HCT116 (cell line): ENCODE measurements at regions not wholly inside any gene's neighbourhood (a gene's known extent, or its start where the extent isn't known, plus 50 kb on each side); places are given as distances from the start of the nearest gene placed in this dataset.

Experiments
- ATAC-seq: fragments of 200-7000 bp; cut with Tn5 transposase; 2 replicates; pipeline ENCODE4 v1.9.1; 2020; ENCODE audit warnings: mild to moderate bottlenecking, moderate library complexity
- BruUV-seq: library from RNA; stranded (reverse); fragments of 400-500 nt; replicated peaks from 2 replicates; lab custom pipeline; 2021; lab: Mats Ljungman, UMichigan
- CTCF ChIA-PET: fragments of 300-600 bp; sonication (Branson Sonifier 250); formaldehyde crosslinking; loops from one replicate; lab custom pipeline; 2021; ENCODE audit warnings: antibody characterized with exemption; lab: Charles Lee
- POLR2A ChIA-PET: fragments of 300-600, 350-600 bp; sonication (Branson Sonifier 250); formaldehyde crosslinking; loops from one replicate; lab custom pipeline; 2021; ENCODE audit warnings: antibody characterized with exemption; lab: Charles Lee
- RAD21 ChIA-PET, 2 experiments: fragments of 300-600 bp; sonication (Branson Sonifier 250); formaldehyde crosslinking; loops; one replicate each; lab custom pipeline; 2023; ENCODE audit warnings: low total read pairs in 2 of 2; ENCODE audit not compliant: uncharacterized antibody in 2 of 2, unreplicated experiment in 2 of 2, low non-redundant PET in 1 of 2; lab: Charles Lee
- DNase-seq: peaks from one replicate; pipeline ENCODE4 v3.0.0-alpha.2; 2010; ENCODE audit warnings: low read depth, low spot score
- H2AFZ ChIP-seq: fragments of 200-600 bp; shearing (Covaris generic), sonication (generic); 2 replicates; pipeline ENCODE4 v1.6.1; 2017; ENCODE audit warnings: low read depth, mixed run types, mixed read lengths, antibody characterized with exemption, low read length; ENCODE audit not compliant: poor library complexity, severe bottlenecking
- H3K27ac ChIP-seq: 2 replicates; pipeline ENCODE4 v1.5.1; 2012; ENCODE audit warnings: low read depth, low read length
- H3K27me3 ChIP-seq: fragments of 200-600 bp; sonication (generic); 2 replicates; pipeline ENCODE4 v1.6.1; 2016; ENCODE audit warnings: mixed run types, low read length, mixed read lengths; ENCODE audit not compliant: insufficient read depth
- H3K36me3 ChIP-seq, 2 experiments: fragments of 200-500 bp in 1 of 2; fragments of 200-600 bp in 1 of 2; sonication (Bioruptor generic) in 1 of 2; sonication (generic) in 1 of 2; 2 replicates each; pipeline versions ENCODE4 v1.5.1 to v1.6.1; 2014 to 2016; ENCODE audit warnings: low read length in 2 of 2, inconsistent platforms in 1 of 2, mixed read lengths in 1 of 2, mixed run types in 1 of 2; ENCODE audit not compliant: insufficient read depth in 2 of 2, control insufficient read depth in 1 of 2
- H3K4me1 ChIP-seq, 2 experiments: fragments of 200-600 bp in 1 of 2; sonication (generic) in 1 of 2; 2 replicates each; pipeline versions ENCODE4 v1.5.1 to v1.6.1; 2012 to 2017; ENCODE audit warnings: low read length in 2 of 2, inconsistent platforms in 1 of 2, mild to moderate bottlenecking in 1 of 2, mixed read lengths in 1 of 2, mixed run types in 1 of 2, moderate library complexity in 1 of 2; ENCODE audit not compliant: insufficient read depth in 2 of 2, control insufficient read depth in 1 of 2
- H3K4me2 ChIP-seq: fragments of 200-600 bp; sonication (generic); 2 replicates; pipeline ENCODE4 v1.6.1; 2017; ENCODE audit warnings: mixed run types, low read length, mixed read lengths
- H3K4me3 ChIP-seq, 2 experiments: fragments of 200-600 bp in 1 of 2; sonication (generic) in 1 of 2; replicated peaks in 1 of 2; 2 replicates each; pipeline ENCODE4 v1.5.1; 2011 to 2016; ENCODE audit warnings: low read length in 2 of 2, control low read depth in 1 of 2, low read depth in 1 of 2, mild to moderate bottlenecking in 1 of 2, mixed read lengths in 1 of 2, mixed run types in 1 of 2
- H3K79me2 ChIP-seq: fragments of 200-600 bp; sonication (generic); 2 replicates; pipeline ENCODE4 v1.6.1; 2017; ENCODE audit warnings: mild to moderate bottlenecking, mixed run types, low read length, moderate library complexity, mixed read lengths; ENCODE audit not compliant: insufficient read depth
- H3K9ac ChIP-seq: fragments of 200-600 bp; sonication (generic); 2 replicates; pipeline ENCODE4 v1.6.1; 2016; ENCODE audit warnings: low read length, mixed read lengths
- H3K9me2 ChIP-seq: fragments of 200-600 bp; sonication (generic), shearing (Covaris generic); 2 replicates; pipeline ENCODE4 v1.6.1; 2017; ENCODE audit warnings: mixed run types, mild to moderate bottlenecking, moderate library complexity; ENCODE audit not compliant: insufficient read depth
- H3K9me3 ChIP-seq, 2 experiments: fragments of 200-500 bp in 1 of 2; fragments of 200-600 bp in 1 of 2; sonication (Bioruptor generic) in 1 of 2; sonication (generic) in 1 of 2; 2 replicates each; pipeline ENCODE4 v1.6.1; 2014 to 2017; ENCODE audit warnings: low read length in 2 of 2, mixed read lengths in 2 of 2, inconsistent platforms in 1 of 2, low read depth in 1 of 2, mild to moderate bottlenecking in 1 of 2, mixed run types in 1 of 2, moderate library complexity in 1 of 2; ENCODE audit not compliant: control insufficient read depth in 1 of 2, insufficient read depth in 1 of 2
- H4K20me1 ChIP-seq: fragments of 200-600 bp; sonication (generic), shearing (Covaris generic); 2 replicates; pipeline ENCODE4 v1.6.1; 2017; ENCODE audit warnings: mixed run types, mild to moderate bottlenecking, moderate library complexity; ENCODE audit not compliant: insufficient read depth
- ATF3 ChIP-seq: IDR thresholded peaks from 2 replicates; pipeline ENCODE4 v1.6.1; 2012
- CBX3 ChIP-seq: IDR thresholded peaks from 2 replicates; pipeline ENCODE4 v1.6.1; 2012; ENCODE audit warnings: low read depth
- CEBPB ChIP-seq: IDR thresholded peaks from 2 replicates; pipeline ENCODE4 v1.6.1; 2012; ENCODE audit warnings: low read depth
- EGR1 ChIP-seq: IDR thresholded peaks from 2 replicates; pipeline ENCODE4 v1.6.1; 2012; ENCODE audit warnings: low read depth
- ELF1 ChIP-seq: IDR thresholded peaks from 2 replicates; pipeline ENCODE4 v1.6.1; 2012; ENCODE audit warnings: low read depth, borderline replicate concordance
- EZH2 ChIP-seq: fragments of 200-600 bp; sonication (generic); IDR thresholded peaks from 2 replicates; pipeline ENCODE4 v1.6.1; 2017; ENCODE audit warnings: antibody characterized with exemption, mixed run types
- EZH2phosphoT487 ChIP-seq: fragments of 200-600 bp; IDR thresholded peaks from 2 replicates; pipeline ENCODE4 v1.6.1; 2018; ENCODE audit warnings: antibody characterized with exemption, borderline replicate concordance
- FOSL1 ChIP-seq: IDR thresholded peaks from 2 replicates; pipeline ENCODE4 v1.6.1; 2012; ENCODE audit warnings: low read depth
- JUND ChIP-seq: IDR thresholded peaks from 2 replicates; pipeline ENCODE4 v1.6.1; 2012
- MAX ChIP-seq: IDR thresholded peaks from 2 replicates; pipeline ENCODE4 v1.6.1; 2012
- POLR2AphosphoS5 ChIP-seq: IDR thresholded peaks from 2 replicates; pipeline ENCODE4 v1.6.1; 2011; ENCODE audit warnings: mild to moderate bottlenecking, low read depth, low read length, moderate library complexity
- SIN3A ChIP-seq: IDR thresholded peaks from 2 replicates; pipeline ENCODE4 v1.6.1; 2012; ENCODE audit warnings: low read depth
- SP1 ChIP-seq: IDR thresholded peaks from 2 replicates; pipeline ENCODE4 v1.6.1; 2012; ENCODE audit warnings: low read depth
- SRF ChIP-seq: IDR thresholded peaks from 2 replicates; pipeline ENCODE4 v1.6.1; 2012; ENCODE audit warnings: low read depth
- ZFX ChIP-seq: fragments of 450-650 bp; IDR thresholded peaks from 2 replicates; pipeline ENCODE4 v1.6.1; 2017
- ZNF274 ChIP-seq: fragments of 200-500 bp; sonication (Bioruptor generic); IDR thresholded peaks from 2 replicates; pipeline ENCODE4 v1.6.1; 2014; ENCODE audit warnings: mild to moderate bottlenecking, low read depth, low read length, inconsistent platforms
- intact Hi-C: fragments of 100-400 bp; cut with micrococcal nuclease; formaldehyde crosslinking; loops from 2 replicates; pipeline ENCODE4 v1.10.0; 2022

DNA sequence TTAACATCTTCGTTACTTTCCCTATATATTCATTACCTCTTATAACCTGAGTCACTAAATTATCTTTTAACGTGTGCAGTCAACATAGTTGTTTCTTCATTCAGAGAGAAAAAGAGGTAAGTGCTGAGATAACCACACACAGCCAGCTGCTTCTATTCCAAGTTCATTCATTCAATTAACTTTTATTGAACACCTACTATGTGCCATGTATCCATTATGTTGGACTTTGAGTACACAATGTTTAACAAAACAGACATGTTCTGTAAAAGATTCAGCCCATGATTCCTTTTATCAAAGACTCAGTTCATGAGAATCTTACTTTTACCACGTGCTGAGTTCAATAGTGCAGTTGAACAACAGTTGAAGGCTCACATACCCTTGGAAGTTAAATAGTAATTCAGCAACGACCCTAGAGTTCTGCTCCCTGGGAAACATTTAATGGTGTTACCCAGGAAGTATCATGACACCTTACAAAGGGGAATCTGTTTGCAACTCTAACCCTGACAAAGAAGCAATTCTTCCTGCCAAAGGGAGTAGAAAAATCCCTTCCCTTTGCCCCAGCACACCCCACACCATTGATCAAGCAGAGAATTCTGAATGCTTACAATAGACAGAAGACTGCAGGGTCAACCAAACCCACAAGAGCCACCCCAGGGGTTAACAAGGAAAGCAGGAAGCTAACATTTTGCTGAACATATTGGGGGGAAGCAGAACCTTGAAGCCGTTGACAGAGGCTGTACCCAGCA, 595.8 kb downstream of the STK39 start:
- RAD21 ChIA-PET: no interaction called here
- Histone ChIP-seq H3K4me2 (no peak overlapping the region), H3K4me3 (no peak overlapping the region), H3K9ac (no peak overlapping the region), H2AFZ (no peak overlapping the region), H3K9me2 (no peaks in the 10 kb centered on the region), H3K27me3 (peaks cover 9% of the 10 kb centered on the region; the same call in 1 of the 2 replicates), H4K20me1 (no peaks in the 10 kb centered on the region), H3K36me3 (no peaks in the 10 kb centered on the region), H3K9me3 (no peaks in the 10 kb centered on the region), H3K79me2 (no peaks in the 10 kb centered on the region), H3K4me1 (no peaks in the 10 kb centered on the region), H3K27ac (no peak overlapping the region)
- CTCF ChIA-PET: no interaction called here
- DNase-seq: no peak
- no peak for TF ChIP-seq ATF3
- intact Hi-C loops: no loop called here
- ATAC-seq: no peak
- POLR2A ChIA-PET: no interaction called here
- no TSS peak for BruUV-seq

- TF ChIP-seq CBX3 (no peak), ELF1 (no peak), EGR1 (no peak), SIN3A (no peak), POLR2AphosphoS5 (no peak), SP1 (no peak), EZH2phosphoT487 (no peak), SRF (no peak), EZH2 (no peak), CEBPB (no peak), ATF3 (no peak), MAX (no peak), FOSL1 (no peak), JUND (no peak), ZNF274 (no peak), ZFX (no peak)
- Histone ChIP-seq H3K27ac (no peak overlapping the region), H3K36me3 (no peaks in the 10 kb centered on the region), H2AFZ (no peak overlapping the region), H4K20me1 (no peaks in the 10 kb centered on the region), H3K9me3 (no peaks in the 10 kb centered on the region), H3K79me2 (no peaks in the 10 kb centered on the region), H3K4me3 (no peak overlapping the region), H3K27me3 (peaks cover 9% of the 10 kb centered on the region; the same call in 1 of the 2 replicates), H3K4me1 (no peaks in the 10 kb centered on the region), H3K9ac (no peak overlapping the region), H3K9me2 (no peaks in the 10 kb centered on the region), H3K4me2 (no peak overlapping the region)
- DNase-seq (no peak), ATAC-seq (no peak)
- BruUV-seq: no TSS peak
- ChIA-PET CTCF (no interaction called here), POLR2A (no interaction called here), RAD21 (no interaction called here)
- intact Hi-C loops: no loop called here
Observed at GRCh38 chr2:167646557-167646956, 600.8 kb downstream of the STK39 start.
